ENCODE measurements at regions not wholly inside any gene's neighbourhood (a gene's known extent, or its start where the extent isn't known, plus 50 kb on each side); places are given as distances from the start of the nearest gene placed in this dataset.

GRCh38 chr11:95354304-95354703, 123.3 kb upstream of the SESN3 start:
- TF ChIP-seq REST (IDR thresholded peaks at IDR 0.05; ENCODE audit: insufficient read depth in 1 of 2, low read depth in 2 of 2, low read length in 2 of 2) (no peak), SIN3A (IDR thresholded peaks at IDR 0.05; ENCODE audit: borderline replicate concordance, insufficient read depth, low read length) (no peak)
